GM19238 (cell line): ENCODE measurements at regions not wholly inside any gene's neighbourhood (a gene's known extent, or its start where the extent isn't known, plus 50 kb on each side); places are given as distances from the start of the nearest gene placed in this dataset.

Experiments used
- DNase-seq: peaks from one replicate; pipeline ENCODE4 v3.0.0; 2011; ENCODE audit warnings: low spot score; ENCODE audit not compliant: insufficient read length

- no peak for DNase-seq
Measured at GRCh38 chr2:193810533-193810932, 1615.8 kb upstream of the TMEFF2 start.

DNA sequence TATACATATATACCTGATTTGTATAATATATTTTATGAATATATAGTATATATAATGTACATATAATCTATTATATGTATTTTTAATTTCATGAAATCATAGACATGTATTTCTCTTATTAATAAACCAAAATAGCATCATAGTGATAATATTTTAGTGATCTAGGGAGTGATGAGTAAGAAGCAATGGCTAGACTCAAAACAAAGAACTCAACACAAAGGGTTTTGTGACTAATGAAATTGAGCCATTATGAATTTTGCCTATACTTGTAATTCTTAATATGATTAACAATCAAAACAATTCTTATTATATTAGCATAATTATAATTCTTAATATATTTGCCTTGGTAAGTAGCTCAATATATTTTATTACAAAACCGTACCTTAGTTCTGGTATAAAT lies 1614.1 kb upstream of the TMEFF2 start:
- no peak for DNase-seq

GRCh38 chr2:193806088-193806774 lies 1611.5 kb upstream of the TMEFF2 start:
- DNase-seq = no peak

GRCh38 chr2:193796847-193797246 lies 1602.1 kb upstream of the TMEFF2 start:
- no peak for DNase-seq

- no peak for DNase-seq
Measured at GRCh38 chr2:193793914-193794313, 1599.2 kb upstream of the TMEFF2 start.

DNA sequence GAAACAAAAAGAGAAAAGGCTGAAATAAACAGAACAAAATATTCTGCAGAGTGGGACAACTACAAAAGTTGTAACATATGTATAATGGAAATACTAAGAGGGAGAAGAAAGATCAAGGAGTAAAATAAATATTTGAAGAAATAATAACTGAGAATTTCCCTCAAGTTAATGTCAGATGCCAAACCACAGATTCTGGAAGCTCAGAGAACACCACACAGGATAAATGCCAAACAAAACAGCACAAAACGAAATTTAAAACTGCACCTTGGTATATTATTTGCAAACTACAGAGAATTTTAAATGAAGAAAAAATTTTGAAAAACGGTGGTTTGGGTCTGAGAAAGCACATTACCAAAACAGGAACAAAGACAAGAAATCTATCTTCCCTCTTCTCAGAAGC lies 1588.9 kb upstream of the TMEFF2 start:
- no peak for DNase-seq

DNA sequence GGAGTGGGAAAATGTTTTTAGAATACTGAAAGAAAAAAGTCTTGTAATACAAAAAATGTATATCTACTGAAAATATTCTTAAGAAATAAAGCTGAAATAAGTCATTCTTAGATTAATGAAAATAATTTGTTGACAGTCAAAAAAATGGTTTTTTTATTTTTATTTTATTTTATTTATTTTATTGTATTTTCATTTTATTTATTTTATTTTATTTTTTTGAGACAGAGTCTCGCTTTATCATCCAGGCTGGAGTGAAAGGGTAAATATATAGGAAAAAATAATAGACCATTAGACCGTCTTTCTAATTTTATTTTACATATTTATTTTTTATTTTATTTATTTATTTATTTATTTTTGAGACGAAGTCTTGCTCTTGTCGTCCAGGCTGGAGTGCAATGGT lies 1583.6 kb upstream of the TMEFF2 start:
- no peak for DNase-seq

DNA sequence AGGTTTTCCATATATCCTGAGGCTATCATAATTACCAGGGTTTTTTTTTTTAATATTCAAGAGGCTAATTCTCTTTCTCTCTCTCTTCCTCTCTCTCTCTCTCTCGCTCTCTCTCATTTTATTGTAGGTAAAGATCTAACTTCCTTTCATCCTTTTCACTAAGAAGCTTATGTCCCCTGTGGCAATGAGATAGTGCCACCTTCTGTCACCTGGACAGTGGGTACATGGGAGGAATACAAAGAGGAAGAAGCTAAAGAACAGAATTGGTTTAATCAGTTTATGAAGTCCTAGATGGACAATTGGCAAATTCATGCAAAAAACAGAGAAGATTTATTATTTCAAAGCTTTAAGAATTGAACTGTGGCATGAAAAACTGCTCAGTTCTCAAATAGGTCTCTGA lies 1582.3 kb upstream of the TMEFF2 start:
- no peak for DNase-seq

GRCh38 chr2:193774166-193774565 lies 1579.4 kb upstream of the TMEFF2 start:
- no peak for DNase-seq

DNA sequence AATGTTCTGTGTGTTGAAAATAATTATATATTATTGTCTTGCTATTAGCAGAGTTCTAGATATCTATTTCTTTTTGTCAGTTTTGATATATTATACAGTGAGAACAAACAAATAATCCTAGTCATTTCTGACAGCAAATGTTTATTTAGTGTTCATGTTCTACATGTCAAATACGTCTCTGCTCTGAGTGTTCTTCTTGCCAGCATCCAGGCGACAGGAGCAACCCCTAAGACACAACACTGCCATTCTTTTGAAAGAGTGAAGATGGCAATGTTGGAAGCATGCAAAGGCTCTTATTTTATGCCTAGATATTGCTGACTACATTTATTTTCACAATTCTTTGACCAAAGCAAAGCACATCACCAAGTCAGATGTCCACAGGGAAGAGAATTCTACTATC lies 1556.6 kb upstream of the TMEFF2 start:
- no peak for DNase-seq

DNA sequence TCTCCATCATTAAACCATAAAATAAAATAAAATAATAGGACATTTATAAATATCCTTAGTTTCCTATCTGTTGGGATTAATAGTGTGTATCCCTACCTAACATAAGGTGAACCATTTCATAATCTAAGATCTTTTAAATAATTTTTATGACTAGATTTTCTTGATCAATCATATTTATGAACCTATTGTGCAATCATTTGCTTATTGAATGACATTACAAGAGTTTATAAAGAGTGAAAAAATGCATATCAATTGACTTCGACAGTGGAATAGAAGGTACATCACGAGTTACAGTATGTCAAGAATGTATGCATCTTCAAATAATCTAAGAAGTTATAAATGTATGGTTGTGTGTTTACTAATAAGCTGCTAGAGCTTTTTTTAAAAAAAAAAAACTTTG lies 1554.8 kb upstream of the TMEFF2 start:
- no peak for DNase-seq

GRCh38 chr2:193743089-193743488 lies 1548.4 kb upstream of the TMEFF2 start:
- DNase-seq = no peak

DNA sequence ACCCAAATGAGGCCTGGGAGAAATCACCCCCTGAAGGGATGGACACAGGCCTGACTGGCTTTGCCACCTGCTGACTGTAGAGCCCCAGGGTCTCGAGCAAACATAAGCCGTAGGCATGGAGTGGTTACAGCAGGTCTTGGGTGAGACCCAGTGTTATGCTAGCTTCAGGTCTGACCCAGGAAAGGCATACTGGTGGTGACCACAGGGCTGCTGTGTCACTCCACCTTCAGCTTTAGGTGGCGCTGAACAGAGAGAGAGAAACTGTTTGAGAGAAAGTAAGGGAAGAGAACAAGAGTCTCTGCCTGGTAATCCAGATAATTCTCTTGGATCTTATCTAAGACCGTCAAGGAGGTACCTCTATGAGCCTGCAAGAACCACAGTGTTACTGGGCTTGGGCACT lies 1544.2 kb upstream of the TMEFF2 start:
- no peak for DNase-seq

- DNase-seq = no peak
Measured at GRCh38 chr2:193712912-193713311, 1518.2 kb upstream of the TMEFF2 start.

- no peak for DNase-seq
Measured at GRCh38 chr2:193703411-193703810, 1508.7 kb upstream of the TMEFF2 start.

DNA sequence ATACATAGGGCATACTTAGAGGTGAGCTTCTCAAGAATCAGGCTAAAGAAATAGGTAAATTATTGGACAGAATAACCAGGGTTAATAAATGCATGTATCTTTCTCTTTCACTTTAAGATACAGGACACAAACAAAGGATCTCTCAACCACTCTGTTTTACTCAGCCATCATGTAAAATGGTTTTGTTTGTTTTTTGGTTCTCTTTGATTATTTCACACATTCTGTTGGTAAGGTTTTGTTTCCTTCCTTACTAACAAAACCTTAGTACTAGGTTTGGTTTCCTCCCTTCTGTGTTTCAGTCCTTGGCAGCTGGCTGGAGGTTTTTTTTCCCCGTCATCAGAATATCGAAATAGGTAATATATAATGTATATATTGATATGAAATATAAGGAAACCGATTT lies 1506.8 kb upstream of the TMEFF2 start:
- no peak for DNase-seq

GRCh38 chr2:193695367-193695766 lies 1500.6 kb upstream of the TMEFF2 start:
- DNase-seq = no peak

- no peak for DNase-seq
Measured at GRCh38 chr2:193693758-193694157, 1499.0 kb upstream of the TMEFF2 start.

DNA sequence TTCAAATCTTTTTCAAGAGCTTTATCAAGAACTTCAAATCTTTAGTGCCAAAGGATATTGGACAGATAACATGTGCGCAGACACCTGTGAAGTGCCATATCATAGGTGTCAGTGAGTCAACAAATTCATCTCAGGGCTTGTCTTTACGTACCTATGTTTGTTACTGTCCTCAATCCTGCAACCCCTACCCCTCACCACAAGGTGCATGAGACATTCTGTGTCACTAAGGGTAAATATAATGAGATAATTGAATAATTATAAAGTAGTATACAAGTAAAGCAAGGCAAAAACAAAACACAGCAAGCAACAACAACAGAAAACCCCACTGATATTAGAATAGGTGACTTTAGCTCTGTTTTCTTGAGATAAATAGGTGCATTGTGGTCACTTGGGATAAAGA lies 1495.8 kb upstream of the TMEFF2 start:
- DNase-seq = no peak

- DNase-seq = no peak
Measured at GRCh38 chr2:193687195-193687594, 1492.5 kb upstream of the TMEFF2 start.

DNA sequence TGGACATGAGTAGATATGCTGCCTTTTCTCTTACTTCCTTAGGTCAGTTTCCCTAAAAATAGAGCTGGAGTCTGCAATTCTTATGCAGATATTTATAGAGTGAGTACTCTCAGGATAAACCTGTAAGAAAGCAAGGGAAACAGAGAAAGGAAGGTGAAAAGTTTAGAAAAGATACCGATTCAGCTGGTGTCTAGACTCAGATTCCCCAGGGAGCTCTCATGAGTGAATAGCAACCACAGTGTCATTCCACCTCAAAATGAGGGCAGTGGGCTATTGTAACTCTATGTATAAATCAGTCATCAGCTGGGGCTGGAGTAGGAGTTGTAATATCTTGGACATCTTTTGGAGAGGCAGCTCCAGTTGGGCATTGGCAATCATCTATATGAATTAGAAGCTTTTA lies 1485.1 kb upstream of the TMEFF2 start:
- DNase-seq = no peak

- DNase-seq = no peak
Measured at GRCh38 chr2:193670478-193670877, 1475.7 kb upstream of the TMEFF2 start.

- DNase-seq = no peak
Measured at GRCh38 chr2:193668557-193669323, 1474.0 kb upstream of the TMEFF2 start.
